ENCODE measurements at regions not wholly inside any gene's neighbourhood (a gene's known extent, or its start where the extent isn't known, plus 50 kb on each side); places are given as distances from the start of the nearest gene placed in this dataset.

GRCh38 chr7:108813251-108814014, 243.8 kb downstream of the DNAJB9 start:
- Mint-ChIP-seq H3K4me3 (no peak overlapping the region), H3K9me3 (no peaks in the 10 kb centered on the region), H3K36me3 (ENCODE audit: low read depth) (no peaks in the 10 kb centered on the region), H3K4me1 (ENCODE audit: low read depth) (no peaks in the 10 kb centered on the region), H3K27ac (no peak overlapping the region), H3K27me3 (no peaks in the 10 kb centered on the region)
- DNase-seq, result no peak

- no peaks in the 10 kb centered on the region for H3K27me3 Mint-ChIP-seq
- H3K9me3 Mint-ChIP-seq, result no peaks in the 10 kb centered on the region
- no peak overlapping the region for H3K4me3 Mint-ChIP-seq
- no peaks in the 10 kb centered on the region for H3K36me3 Mint-ChIP-seq (ENCODE audit: low read depth)
- no peak overlapping the region for H3K27ac Mint-ChIP-seq
- DNase-seq, result no peak
- no peaks in the 10 kb centered on the region for H3K4me1 Mint-ChIP-seq (ENCODE audit: low read depth)
These were observed 246.1 kb downstream of the DNAJB9 start for GRCh38 chr7:108815815-108816214.

GRCh38 chr7:108818742-108819141, 249.1 kb downstream of the DNAJB9 start:
- no peak overlapping the region for H3K27ac Mint-ChIP-seq
- H3K36me3 Mint-ChIP-seq (ENCODE audit: low read depth), result no peaks in the 10 kb centered on the region
- no peaks in the 10 kb centered on the region for H3K27me3 Mint-ChIP-seq
- no peak for DNase-seq
- no peaks in the 10 kb centered on the region for H3K4me1 Mint-ChIP-seq (ENCODE audit: low read depth)
- no peaks in the 10 kb centered on the region for H3K9me3 Mint-ChIP-seq
- no peak overlapping the region for H3K4me3 Mint-ChIP-seq

GRCh38 chr7:108824840-108825580, 255.3 kb downstream of the DNAJB9 start:
- Mint-ChIP-seq H3K27ac (no peak overlapping the region), H3K4me3 (no peak overlapping the region), H3K36me3 (ENCODE audit: low read depth) (no peaks in the 10 kb centered on the region), H3K4me1 (ENCODE audit: low read depth) (no peaks in the 10 kb centered on the region), H3K27me3 (no peaks in the 10 kb centered on the region), H3K9me3 (no peaks in the 10 kb centered on the region)
- DNase-seq, result no peak

- DNase-seq, result no peak
- Mint-ChIP-seq H3K4me1 (ENCODE audit: low read depth) (no peaks in the 10 kb centered on the region), H3K36me3 (ENCODE audit: low read depth) (no peaks in the 10 kb centered on the region), H3K27me3 (no peaks in the 10 kb centered on the region), H3K9me3 (no peaks in the 10 kb centered on the region), H3K4me3 (no peak overlapping the region), H3K27ac (no peak overlapping the region)
These were observed 255.9 kb downstream of the DNAJB9 start for GRCh38 chr7:108825581-108825909.

- Mint-ChIP-seq H3K9me3 (peaks cover 3% of the 10 kb centered on the region), H3K4me3 (no peak overlapping the region), H3K27ac (no peak overlapping the region), H3K4me1 (ENCODE audit: low read depth) (no peaks in the 10 kb centered on the region), H3K27me3 (no peaks in the 10 kb centered on the region), H3K36me3 (ENCODE audit: low read depth) (no peaks in the 10 kb centered on the region)
- no peak for DNase-seq
These were observed 266.6 kb downstream of the DNAJB9 start for GRCh38 chr7:108836256-108836655.

- no peaks in the 10 kb centered on the region for H3K27me3 Mint-ChIP-seq
These were observed 268.5 kb downstream of the DNAJB9 start for GRCh38 chr7:108838198-108838597.

GRCh38 chr7:108839076-108839475, 269.4 kb downstream of the DNAJB9 start:
- no peaks in the 10 kb centered on the region for H3K36me3 Mint-ChIP-seq (ENCODE audit: low read depth)
- H3K4me3 Mint-ChIP-seq, result no peak overlapping the region
- H3K27ac Mint-ChIP-seq, result no peak overlapping the region
- DNase-seq, result no peak
- no peaks in the 10 kb centered on the region for H3K9me3 Mint-ChIP-seq
- no peaks in the 10 kb centered on the region for H3K4me1 Mint-ChIP-seq (ENCODE audit: low read depth)
- H3K27me3 Mint-ChIP-seq, result no peaks in the 10 kb centered on the region

More at GRCh38 chr7:108838198-108838597, 268.5 kb downstream of the DNAJB9 start:
- H3K36me3 Mint-ChIP-seq (ENCODE audit: low read depth), result no peaks in the 10 kb centered on the region
- no peaks in the 10 kb centered on the region for H3K4me1 Mint-ChIP-seq (ENCODE audit: low read depth)
- H3K27ac Mint-ChIP-seq, result no peak overlapping the region
- no peaks in the 10 kb centered on the region for H3K9me3 Mint-ChIP-seq
- no peak overlapping the region for H3K4me3 Mint-ChIP-seq
- DNase-seq, result no peak

GRCh38 chr7:108845951-108846350, 276.3 kb downstream of the DNAJB9 start:
- H3K27ac Mint-ChIP-seq, result no peak overlapping the region
- no peak overlapping the region for H3K4me3 Mint-ChIP-seq
- no peak for DNase-seq
- H3K27me3 Mint-ChIP-seq, result no peaks in the 10 kb centered on the region
- H3K36me3 Mint-ChIP-seq (ENCODE audit: low read depth), result no peaks in the 10 kb centered on the region
- no peaks in the 10 kb centered on the region for H3K9me3 Mint-ChIP-seq
- no peaks in the 10 kb centered on the region for H3K4me1 Mint-ChIP-seq (ENCODE audit: low read depth)

- DNase-seq, result no peak
- no peak overlapping the region for H3K4me3 Mint-ChIP-seq
- H3K27ac Mint-ChIP-seq, result no peak overlapping the region
- no peaks in the 10 kb centered on the region for H3K36me3 Mint-ChIP-seq (ENCODE audit: low read depth)
- H3K27me3 Mint-ChIP-seq, result no peaks in the 10 kb centered on the region
- no peaks in the 10 kb centered on the region for H3K9me3 Mint-ChIP-seq
- no peaks in the 10 kb centered on the region for H3K4me1 Mint-ChIP-seq (ENCODE audit: low read depth)
These were observed 276.8 kb downstream of the DNAJB9 start for GRCh38 chr7:108846471-108846870.

- no peaks in the 10 kb centered on the region for H3K4me1 Mint-ChIP-seq (ENCODE audit: low read depth)
- no peak for DNase-seq
- no peak overlapping the region for H3K4me3 Mint-ChIP-seq
- H3K36me3 Mint-ChIP-seq (ENCODE audit: low read depth), result no peaks in the 10 kb centered on the region
- no peaks in the 10 kb centered on the region for H3K9me3 Mint-ChIP-seq
- no peak overlapping the region for H3K27ac Mint-ChIP-seq
- no peaks in the 10 kb centered on the region for H3K27me3 Mint-ChIP-seq
These were observed 278.8 kb downstream of the DNAJB9 start for GRCh38 chr7:108848486-108848885.

GRCh38 chr7:108860615-108861014, 290.9 kb downstream of the DNAJB9 start:
- no peaks in the 10 kb centered on the region for H3K4me1 Mint-ChIP-seq (ENCODE audit: low read depth)
- H3K9me3 Mint-ChIP-seq, result no peaks in the 10 kb centered on the region
- H3K36me3 Mint-ChIP-seq (ENCODE audit: low read depth), result no peaks in the 10 kb centered on the region
- no peak for DNase-seq
- H3K4me3 Mint-ChIP-seq, result no peak overlapping the region
- H3K27me3 Mint-ChIP-seq, result no peaks in the 10 kb centered on the region
- no peak overlapping the region for H3K27ac Mint-ChIP-seq

- no peaks in the 10 kb centered on the region for H3K27me3 Mint-ChIP-seq
- no peak overlapping the region for H3K27ac Mint-ChIP-seq
- DNase-seq, result no peak
- H3K9me3 Mint-ChIP-seq, result no peaks in the 10 kb centered on the region
- H3K36me3 Mint-ChIP-seq (ENCODE audit: low read depth), result no peaks in the 10 kb centered on the region
- H3K4me1 Mint-ChIP-seq (ENCODE audit: low read depth), result no peaks in the 10 kb centered on the region
- H3K4me3 Mint-ChIP-seq, result no peak overlapping the region
These were observed 291.4 kb downstream of the DNAJB9 start for GRCh38 chr7:108861071-108861470.

GRCh38 chr7:108863227-108863848, 293.7 kb downstream of the DNAJB9 start:
- Mint-ChIP-seq H3K9me3 (no peaks in the 10 kb centered on the region), H3K36me3 (ENCODE audit: low read depth) (no peaks in the 10 kb centered on the region), H3K4me3 (no peak overlapping the region), H3K27me3 (no peaks in the 10 kb centered on the region), H3K4me1 (ENCODE audit: low read depth) (no peaks in the 10 kb centered on the region), H3K27ac (no peak overlapping the region)
- DNase-seq, result no peak

- no peaks in the 10 kb centered on the region for H3K27me3 Mint-ChIP-seq
These were observed 299.4 kb downstream of the DNAJB9 start for GRCh38 chr7:108869070-108869469.

More at GRCh38 chr7:108869070-108869469, 299.4 kb downstream of the DNAJB9 start:
- Mint-ChIP-seq H3K27ac (no peak overlapping the region), H3K4me1 (ENCODE audit: low read depth) (no peaks in the 10 kb centered on the region), H3K9me3 (peaks cover 5% of the 10 kb centered on the region), H3K4me3 (no peak overlapping the region), H3K36me3 (ENCODE audit: low read depth) (no peaks in the 10 kb centered on the region)
- DNase-seq, result no peak
